DND-41 (cell line): ENCODE measurements at regions not wholly inside any gene's neighbourhood (a gene's known extent, or its start where the extent isn't known, plus 50 kb on each side); places are given as distances from the start of the nearest gene placed in this dataset.

Experiments used
- ATAC-seq: fragments of 200-7000 bp; cut with Tn5 transposase; 3 replicates; pipeline ENCODE4 v1.9.1; 2021; ENCODE audit warnings: low read depth; ENCODE audit not compliant: insufficient read depth
- DNase-seq: peaks from one replicate; pipeline ENCODE4 v3.0.0-alpha.2; 2020
- H2AFZ ChIP-seq: 2 replicates; pipeline ENCODE4 v1.6.0; 2012; ENCODE audit warnings: low read depth, low read length
- H3K27ac ChIP-seq: 2 replicates; pipeline ENCODE4 v1.5.1; 2012; ENCODE audit warnings: low read length, inconsistent platforms
- H3K27me3 ChIP-seq: fragments of 200-600 bp; sonication (generic); 2 replicates; pipeline ENCODE4 v1.6.0; 2012; ENCODE audit warnings: low read length, mild to moderate bottlenecking, inconsistent platforms; ENCODE audit not compliant: insufficient read depth, poor library complexity
- H3K36me3 ChIP-seq: 2 replicates; pipeline ENCODE4 v1.5.1; 2012; ENCODE audit warnings: low read length, inconsistent platforms; ENCODE audit not compliant: insufficient read depth
- H3K4me1 ChIP-seq: 2 replicates; pipeline ENCODE4 v1.5.1; 2012; ENCODE audit warnings: mild to moderate bottlenecking, low read length; ENCODE audit not compliant: insufficient read depth
- H3K4me2 ChIP-seq: 2 replicates; pipeline ENCODE4 v1.6.0; 2012; ENCODE audit warnings: mild to moderate bottlenecking, moderate library complexity, low read length, inconsistent platforms; ENCODE audit not compliant: insufficient read depth
- H3K4me3 ChIP-seq, 2 experiments: fragments of 200-600 bp in 1 of 2; shearing (Covaris generic) in 1 of 2; 2 replicates each; pipeline ENCODE4 v1.5.1; 2012 to 2016; ENCODE audit warnings: inconsistent platforms in 2 of 2, low read length in 2 of 2, mild to moderate bottlenecking in 2 of 2, low read depth in 1 of 2, moderate library complexity in 1 of 2
- H3K79me2 ChIP-seq: 2 replicates; pipeline ENCODE4 v1.6.0; 2012; ENCODE audit warnings: low read length, inconsistent platforms; ENCODE audit not compliant: insufficient read depth
- H3K9ac ChIP-seq: 2 replicates; pipeline ENCODE4 v1.6.0; 2012; ENCODE audit warnings: low read depth, mild to moderate bottlenecking, inconsistent platforms, low read length, moderate library complexity
- H3K9me3 ChIP-seq: 2 replicates; pipeline ENCODE4 v1.5.1; 2012; ENCODE audit warnings: low read length, moderate library complexity, mild to moderate bottlenecking, inconsistent platforms; ENCODE audit not compliant: insufficient read depth, severe bottlenecking
- H4K20me1 ChIP-seq: 2 replicates; pipeline ENCODE4 v1.6.0; 2012; ENCODE audit warnings: low read length; ENCODE audit not compliant: insufficient read depth
- CTCF ChIP-seq: IDR thresholded peaks from 2 replicates; pipeline ENCODE4 v1.5.1; 2012; ENCODE audit warnings: borderline replicate concordance, low read length, moderate library complexity, mild to moderate bottlenecking; ENCODE audit not compliant: poor library complexity, severe bottlenecking; ENCODE audit errors: extremely low read depth
- EZH2 ChIP-seq: IDR thresholded peaks from 3 replicates; pipeline ENCODE4 v1.6.1; 2012; ENCODE audit warnings: borderline replicate concordance, low read depth, mild to moderate bottlenecking, moderate library complexity, low read length, inconsistent platforms; ENCODE audit not compliant: severe bottlenecking

- Histone ChIP-seq H3K4me3 (no peak overlapping the region), H3K9ac (no peak overlapping the region), H3K36me3 (no peaks in the 10 kb centered on the region), H4K20me1 (no peaks in the 10 kb centered on the region), H3K79me2 (no peaks in the 10 kb centered on the region), H3K4me2 (no peak overlapping the region), H3K4me1 (no peaks in the 10 kb centered on the region), H3K27me3 (no peaks in the 10 kb centered on the region), H3K9me3 (no peaks in the 10 kb centered on the region), H2AFZ (no peak overlapping the region), H3K27ac (no peak overlapping the region)
- no peak for ATAC-seq
- no peak for DNase-seq
- TF ChIP-seq CTCF, result no peak
- no peak for TF ChIP-seq EZH2
Observed at GRCh38 chr17:70772761-70773160, 603.4 kb downstream of the KCNJ2 start.

GRCh38 chr17:70773258-70773657, 603.9 kb downstream of the KCNJ2 start:
- DNase-seq, result no peak
- Histone ChIP-seq H4K20me1 (no peaks in the 10 kb centered on the region), H3K36me3 (no peaks in the 10 kb centered on the region), H3K27me3 (no peaks in the 10 kb centered on the region), H3K4me1 (no peaks in the 10 kb centered on the region), H3K27ac (no peak overlapping the region), H3K9ac (no peak overlapping the region), H3K79me2 (no peaks in the 10 kb centered on the region), H3K9me3 (no peaks in the 10 kb centered on the region), H2AFZ (no peak overlapping the region), H3K4me3 (no peak overlapping the region), H3K4me2 (no peak overlapping the region)
- ATAC-seq, result no peak
- TF ChIP-seq CTCF (no peak), EZH2 (no peak)

- no peak overlapping the region for H3K9ac ChIP-seq
- no peak overlapping the region for H3K4me2 ChIP-seq
- H4K20me1 ChIP-seq, result no peaks in the 10 kb centered on the region
- H2AFZ ChIP-seq, result no peak overlapping the region
- H3K79me2 ChIP-seq, result no peaks in the 10 kb centered on the region
- TF ChIP-seq CTCF (no peak), EZH2 (no peak)
- no peaks in the 10 kb centered on the region for H3K4me1 ChIP-seq
- H3K27me3 ChIP-seq, result no peaks in the 10 kb centered on the region
- H3K36me3 ChIP-seq, result no peaks in the 10 kb centered on the region
- no peak for DNase-seq
- H3K9me3 ChIP-seq, result no peaks in the 10 kb centered on the region
- H3K4me3 ChIP-seq, result no peak overlapping the region
- no peak for ATAC-seq
- H3K27ac ChIP-seq, result no peak overlapping the region
Observed at GRCh38 chr17:70774339-70775117, 605.2 kb downstream of the KCNJ2 start.
